ENCODE measurements at regions not wholly inside any gene's neighbourhood (a gene's known extent, or its start where the extent isn't known, plus 50 kb on each side); places are given as distances from the start of the nearest gene placed in this dataset.

- no peak for DNase-seq (ENCODE audit: low read depth, low spot score)
- in situ Hi-C loops (cut with HindIII; ENCODE audit: low pct_unique_long_range_greater_than_20kb, low sequenced_read_pairs): no loop called here
Observed at GRCh38 chr15:77824361-77825251, 191.9 kb upstream of the LINGO1 start.

- in situ Hi-C loops (cut with HindIII; ENCODE audit: low pct_unique_long_range_greater_than_20kb, low sequenced_read_pairs): no loop called here
- peak; percentile 44 for DNase-seq (ENCODE audit: low read depth, low spot score)
Observed at GRCh38 chr15:77823736-77824135, 191.0 kb upstream of the LINGO1 start.

- in situ Hi-C loops (cut with HindIII; ENCODE audit: low pct_unique_long_range_greater_than_20kb, low sequenced_read_pairs): no loop called here
- no peak for DNase-seq (ENCODE audit: low read depth, low spot score)
Observed at GRCh38 chr15:77822631-77823230, 190.0 kb upstream of the LINGO1 start.

GRCh38 chr15:77821959-77822256 lies 189.2 kb upstream of the LINGO1 start:
- DNase-seq (ENCODE audit: low read depth, low spot score): no peak
- in situ Hi-C loops (cut with HindIII; ENCODE audit: low pct_unique_long_range_greater_than_20kb, low sequenced_read_pairs): no loop called here

- in situ Hi-C loops (cut with HindIII; ENCODE audit: low pct_unique_long_range_greater_than_20kb, low sequenced_read_pairs): no loop called here
- DNase-seq (ENCODE audit: low read depth, low spot score): peak; percentile 78
Observed at GRCh38 chr15:77821188-77821958, 188.7 kb upstream of the LINGO1 start.

GRCh38 chr15:77819851-77820728 lies 187.4 kb upstream of the LINGO1 start:
- DNase-seq (ENCODE audit: low read depth, low spot score): peak; percentile 42
- in situ Hi-C loops (cut with HindIII; ENCODE audit: low pct_unique_long_range_greater_than_20kb, low sequenced_read_pairs): no loop called here

- in situ Hi-C loops (cut with HindIII; ENCODE audit: low pct_unique_long_range_greater_than_20kb, low sequenced_read_pairs): no loop called here
- no peak for DNase-seq (ENCODE audit: low read depth, low spot score)
Observed at GRCh38 chr15:77819048-77819850, 186.5 kb upstream of the LINGO1 start.

- in situ Hi-C loops (cut with HindIII; ENCODE audit: low pct_unique_long_range_greater_than_20kb, low sequenced_read_pairs): no loop called here
- DNase-seq (ENCODE audit: low read depth, low spot score): no peak
Observed at GRCh38 chr15:77818484-77819047, 185.9 kb upstream of the LINGO1 start.

GRCh38 chr15:77817434-77817833 lies 184.7 kb upstream of the LINGO1 start:
- no peak for DNase-seq (ENCODE audit: low read depth, low spot score)
- in situ Hi-C loops (cut with HindIII; ENCODE audit: low pct_unique_long_range_greater_than_20kb, low sequenced_read_pairs): no loop called here

- no peak for DNase-seq (ENCODE audit: low read depth, low spot score)
- in situ Hi-C loops (cut with HindIII; ENCODE audit: low pct_unique_long_range_greater_than_20kb, low sequenced_read_pairs): no loop called here
Observed at GRCh38 chr15:77816983-77817382, 184.3 kb upstream of the LINGO1 start.

- in situ Hi-C loops (cut with HindIII; ENCODE audit: low pct_unique_long_range_greater_than_20kb, low sequenced_read_pairs): no loop called here
Observed at GRCh38 chr15:77815015-77815414, 182.3 kb upstream of the LINGO1 start.

GRCh38 chr15:77812664-77813063 lies 180.0 kb upstream of the LINGO1 start:
- in situ Hi-C loops (cut with HindIII; ENCODE audit: low pct_unique_long_range_greater_than_20kb, low sequenced_read_pairs): no loop called here
- no peak for DNase-seq (ENCODE audit: low read depth, low spot score)

More at GRCh38 chr15:77815015-77815414, 182.3 kb upstream of the LINGO1 start:
- no peak for DNase-seq (ENCODE audit: low read depth, low spot score)

GRCh38 chr15:77811270-77811669 lies 178.6 kb upstream of the LINGO1 start:
- in situ Hi-C loops (cut with HindIII; ENCODE audit: low pct_unique_long_range_greater_than_20kb, low sequenced_read_pairs): no loop called here
- DNase-seq (ENCODE audit: low read depth, low spot score): no peak

- no peak for DNase-seq (ENCODE audit: low read depth, low spot score)
- in situ Hi-C loops (cut with HindIII; ENCODE audit: low pct_unique_long_range_greater_than_20kb, low sequenced_read_pairs): no loop called here
Observed at GRCh38 chr15:77810130-77810571, 177.4 kb upstream of the LINGO1 start.

GRCh38 chr15:77808581-77809177 lies 176.0 kb upstream of the LINGO1 start:
- in situ Hi-C loops (cut with HindIII; ENCODE audit: low pct_unique_long_range_greater_than_20kb, low sequenced_read_pairs): no loop called here
- no peak for DNase-seq (ENCODE audit: low read depth, low spot score)

- in situ Hi-C loops (cut with HindIII; ENCODE audit: low pct_unique_long_range_greater_than_20kb, low sequenced_read_pairs): no loop called here
- DNase-seq (ENCODE audit: low read depth, low spot score): no peak
Observed at GRCh38 chr15:77808075-77808474, 175.4 kb upstream of the LINGO1 start.

Measured in SK-MEL-5 (cell line).